Body of pancreas (tissue), 4 donors: ENCODE measurements at regions not wholly inside any gene's neighbourhood (a gene's known extent, or its start where the extent isn't known, plus 50 kb on each side); places are given as distances from the start of the nearest gene placed in this dataset.
A peak's percentile ranks its signal among the peaks of the same experiment; 100 is the strongest.

Source experiments
- ATAC-seq: fragments of 150-250 bp; one replicate; pipeline ENCODE4 v1.9.1; 2016
- DNase-seq, 4 donors: peaks; one replicate each; pipeline ENCODE4 v3.0.0-alpha.2; 2019
- H3K27ac ChIP-seq, 4 donors: fragments of 200-600 bp; sonication (generic); 1 replicate in 3 of 4; 2 replicates in 1 of 4; pipeline versions ENCODE4 v1.5.1 to v1.6.1; 2016 to 2019; ENCODE audit warnings: mild to moderate bottlenecking in 1 of 4, mixed read lengths in 1 of 4, moderate library complexity in 1 of 4
- H3K27me3 ChIP-seq, 2 donors: fragments of 200-600 bp; sonication (generic); one replicate each; pipeline ENCODE4 v1.6.0; 2016; ENCODE audit warnings: mild to moderate bottlenecking in 1 of 2
- H3K36me3 ChIP-seq, 2 donors: fragments of 200-600 bp; sonication (generic); replicated peaks in 1 of 2; 2 replicates each; pipeline ENCODE4 v1.5.1; 2016; ENCODE audit warnings: low read depth in 2 of 2; ENCODE audit not compliant: insufficient read depth in 1 of 2
- H3K4me1 ChIP-seq: fragments of 200-600 bp; sonication (generic); one replicate; pipeline ENCODE4 v1.6.0; 2016
- H3K4me3 ChIP-seq, 2 donors: fragments of 200-600 bp; sonication (generic); 1 replicate in 1 of 2; 2 replicates in 1 of 2; pipeline ENCODE4 v1.5.1; 2016 to 2019
- H3K9me3 ChIP-seq, 3 donors: fragments of 200-600 bp; sonication (generic); 1 replicate in 2 of 3; 2 replicates in 1 of 3; pipeline ENCODE4 v1.5.1; 2016
- CTCF ChIP-seq, 7 experiments: fragments of 450-650 bp in 4 of 7; fragments of 200-600 bp in 3 of 7; sonication (generic) in 3 of 7; IDR thresholded peaks; one replicate each; pipeline ENCODE4 v1.5.1; 2016 to 2019; ENCODE audit warnings: antibody characterized with exemption in 7 of 7
- POLR2A ChIP-seq, 3 donors: fragments of 450-650 bp; IDR thresholded peaks; one replicate each; pipeline ENCODE4 v1.6.1; 2016; ENCODE audit warnings: antibody characterized with exemption in 3 of 3, mild to moderate bottlenecking in 2 of 3
- WGBS, 2 donors: methylation state at CpG; one replicate each; pipeline ENCODE4 v1.1.5; 2017; 5-methylcytosine and 5-hydroxymethylcytosine counted together
- intact Hi-C: fragments of 100-400 bp; cut with DNase I; formaldehyde crosslinking; loops from one replicate; pipeline ENCODE4 v1.15.1; 2023

GRCh38 chr9:31114346-31114745 lies 1270.1 kb upstream of the ACO1 start:
- no peaks in the 10 kb centered on the region for H3K9me3 ChIP-seq
- H3K4me3 ChIP-seq, result no peak overlapping the region
- 62 to 75% methylated on average over 1 of the region's 1 CpG for WGBS, 2 donors
- no peaks in the 10 kb centered on the region for H3K27me3 ChIP-seq
- no peak overlapping the region for H3K27ac ChIP-seq
- TF ChIP-seq CTCF (IDR thresholded peaks at IDR 0.05), result no peak
- no peak for TF ChIP-seq POLR2A (IDR thresholded peaks at IDR 0.05)
- H3K36me3 ChIP-seq, result no peaks in the 10 kb centered on the region
- ATAC-seq (no peak), DNase-seq (no peak)
- intact Hi-C loops, result no loop called here
- H3K4me1 ChIP-seq, result no peaks in the 10 kb centered on the region

DNA sequence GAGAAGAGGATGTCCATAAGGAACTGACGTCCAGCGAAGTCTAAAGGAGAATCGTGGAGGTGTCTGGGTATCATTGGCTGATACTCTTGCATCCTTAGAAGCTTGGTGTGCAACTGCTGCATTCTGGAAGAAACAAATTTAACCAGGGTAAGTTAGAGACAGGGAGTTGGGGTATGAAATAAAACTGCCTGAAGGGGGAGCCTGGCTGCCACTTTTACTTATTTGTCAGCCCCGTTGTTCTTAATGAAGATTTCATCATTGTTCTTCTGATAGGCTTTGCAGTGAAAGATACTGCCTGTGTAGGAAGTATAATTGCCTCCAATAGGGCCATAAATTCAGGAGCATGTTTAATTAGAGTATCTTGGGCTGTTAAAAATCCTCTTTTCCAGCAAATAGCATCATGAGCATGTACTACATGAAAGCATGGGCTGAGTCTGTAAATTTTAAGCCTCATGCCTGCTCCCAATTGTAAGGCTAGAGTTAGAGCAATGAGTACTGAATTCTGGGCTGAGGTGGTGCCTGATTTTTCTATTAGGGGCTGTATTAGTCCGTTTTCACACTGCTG lies 1264.5 kb upstream of the ACO1 start:
- Histone ChIP-seq H3K27ac (no peak overlapping the region), H3K4me3 (no peak overlapping the region), H3K9me3 (no peaks in the 10 kb centered on the region), H3K36me3 (no peaks in the 10 kb centered on the region), H3K27me3 (no peaks in the 10 kb centered on the region), H3K4me1 (no peaks in the 10 kb centered on the region)
- intact Hi-C loops, result no loop called here
- peak in 2 of 4 donors; percentile 18 to 30 for DNase-seq
- 20 to 31% methylated on average over 5 of the region's 5 CpGs for WGBS, 2 donors
- TF ChIP-seq CTCF (IDR thresholded peaks at IDR 0.05), result peak in 6 of 7 experiments; percentile 18 to 51 (median 35)
- no peak for TF ChIP-seq POLR2A (IDR thresholded peaks at IDR 0.05)
- ATAC-seq, result no peak

DNA sequence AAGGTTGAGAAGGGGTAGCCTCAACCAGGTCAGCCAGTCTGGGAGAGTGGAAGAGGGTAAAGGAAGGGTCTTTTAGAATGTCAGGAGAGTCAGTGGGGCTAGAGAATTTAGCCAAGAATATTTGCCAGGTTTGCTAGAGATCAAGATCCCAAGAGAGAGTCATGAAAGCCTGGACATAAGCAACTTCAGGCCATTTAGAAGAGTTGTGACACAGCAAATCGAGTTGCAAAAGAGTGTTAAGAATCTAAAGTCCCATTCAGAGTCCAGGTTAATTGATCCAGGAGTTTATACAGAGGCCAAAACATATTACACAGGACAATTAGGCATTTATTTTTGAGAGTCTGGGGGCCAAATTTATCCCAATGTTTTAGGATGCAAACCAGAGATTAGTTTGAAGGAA lies 1260.1 kb upstream of the ACO1 start:
- no peak for DNase-seq
- Histone ChIP-seq H3K4me3 (no peak overlapping the region), H3K36me3 (no peaks in the 10 kb centered on the region), H3K4me1 (no peaks in the 10 kb centered on the region), H3K9me3 (no peaks in the 10 kb centered on the region), H3K27me3 (no peaks in the 10 kb centered on the region), H3K27ac (no peak overlapping the region)
- intact Hi-C loops, result no loop called here
- ATAC-seq, result no peak
- WGBS, 2 donors, result 28 to 30% methylated on average over 1 of the region's 1 CpG
- TF ChIP-seq POLR2A (IDR thresholded peaks at IDR 0.05), result no peak
- TF ChIP-seq CTCF (IDR thresholded peaks at IDR 0.05), result no peak

DNA sequence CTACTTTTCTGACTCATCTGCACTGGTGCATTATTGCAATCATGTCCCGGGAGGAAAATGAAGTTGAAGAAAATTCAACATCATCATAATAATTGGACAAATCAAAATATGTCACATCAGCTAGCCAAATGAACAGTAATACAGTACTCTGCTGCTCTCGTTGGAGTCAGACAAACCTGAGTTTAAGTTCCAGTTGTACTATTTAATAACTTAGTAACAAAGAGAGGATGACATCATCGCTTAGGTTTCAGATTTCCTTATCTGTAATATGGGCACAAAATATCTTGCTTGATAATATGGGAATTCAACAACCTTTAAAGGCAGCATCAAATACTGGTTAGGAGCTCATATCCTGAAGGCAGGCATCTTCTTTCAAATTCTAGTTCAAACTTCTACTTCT lies 1248.9 kb upstream of the ACO1 start:
- ATAC-seq (no peak), DNase-seq (no peak)
- intact Hi-C loops, result no loop called here
- no peak for TF ChIP-seq CTCF (IDR thresholded peaks at IDR 0.05)
- no peak for TF ChIP-seq POLR2A (IDR thresholded peaks at IDR 0.05)
- Histone ChIP-seq H3K4me3 (no peak overlapping the region), H3K36me3 (no peaks in the 10 kb centered on the region), H3K9me3 (no peaks in the 10 kb centered on the region), H3K27me3 (no peaks in the 10 kb centered on the region), H3K4me1 (peaks cover 12% of the 10 kb centered on the region), H3K27ac (no peak overlapping the region)
- 65 to 78% methylated on average over 3 of the region's 3 CpGs for WGBS, 2 donors

DNA sequence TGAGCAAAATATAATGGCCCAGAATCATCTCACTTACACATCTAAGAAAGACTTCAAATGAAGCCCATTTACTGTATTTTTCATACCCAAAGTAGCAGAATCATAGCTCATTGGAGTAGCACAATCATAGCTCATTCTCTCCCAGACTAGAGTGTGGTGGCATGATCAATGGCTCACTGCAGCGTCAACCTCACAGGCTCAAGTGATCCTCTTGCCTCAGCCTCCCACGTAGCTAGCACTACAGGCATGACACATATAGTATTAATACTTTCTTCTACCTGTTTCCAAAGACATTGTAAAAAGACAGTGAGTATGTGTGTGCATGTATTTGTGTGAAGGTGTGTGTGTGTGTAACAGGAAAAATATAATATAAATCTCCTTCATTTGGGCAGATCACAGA lies 1247.9 kb upstream of the ACO1 start:
- Histone ChIP-seq H3K4me1 (peaks cover 12% of the 10 kb centered on the region), H3K9me3 (no peaks in the 10 kb centered on the region), H3K27ac (no peak overlapping the region), H3K4me3 (no peak overlapping the region), H3K36me3 (no peaks in the 10 kb centered on the region), H3K27me3 (no peaks in the 10 kb centered on the region)
- intact Hi-C loops, result no loop called here
- TF ChIP-seq POLR2A (IDR thresholded peaks at IDR 0.05), result no peak
- TF ChIP-seq CTCF (IDR thresholded peaks at IDR 0.05), result no peak
- DNase-seq (no peak), ATAC-seq (no peak)
- WGBS, 2 donors, result 89 to 90% methylated on average over 2 of the region's 2 CpGs
